ENCODE measurements at regions not wholly inside any gene's neighbourhood (a gene's known extent, or its start where the extent isn't known, plus 50 kb on each side); places are given as distances from the start of the nearest gene placed in this dataset.
"Not testable (repeated sequence)": the region's sequence is repeated elsewhere in the genome, so short reads cannot be mapped to it uniquely, and the experiment has no call there.

GRCh38 chr12:74170645-74171477 lies 366.8 kb upstream of the ATXN7L3B start:
- no peak for DNase-seq (ENCODE audit: low read depth)
- Histone ChIP-seq H3K4me3 (ENCODE audit: low read depth, low read length) (no peak overlapping the region), H3K27me3 (ENCODE audit: control insufficient read depth, insufficient read depth, low read length) (no peaks in the 10 kb centered on the region), H3K36me3 (ENCODE audit: control insufficient read depth, insufficient read depth, low read length) (no peaks in the 10 kb centered on the region)
- no peak for TF ChIP-seq CTCF (IDR thresholded peaks at IDR 0.05; ENCODE audit: insufficient read depth, low read length, poor library complexity, severe bottlenecking)

GRCh38 chr12:74171478-74171909 lies 366.1 kb upstream of the ATXN7L3B start:
- Histone ChIP-seq H3K4me3 (ENCODE audit: low read depth, low read length) (no peak overlapping the region), H3K27me3 (ENCODE audit: control insufficient read depth, insufficient read depth, low read length) (no peaks in the 10 kb centered on the region), H3K36me3 (ENCODE audit: control insufficient read depth, insufficient read depth, low read length) (no peaks in the 10 kb centered on the region)
- TF ChIP-seq CTCF (IDR thresholded peaks at IDR 0.05; ENCODE audit: insufficient read depth, low read length, poor library complexity, severe bottlenecking): no peak
- DNase-seq (ENCODE audit: low read depth): no peak

- not testable (repeated sequence) for H3K36me3 ChIP-seq (ENCODE audit: control insufficient read depth, insufficient read depth, low read length); DNase-seq (ENCODE audit: low read depth); H3K27me3 ChIP-seq (ENCODE audit: control insufficient read depth, insufficient read depth, low read length); H3K4me3 ChIP-seq (ENCODE audit: low read depth, low read length)
Observed at GRCh38 chr12:74174961-74175360, 362.7 kb upstream of the ATXN7L3B start.

DNA sequence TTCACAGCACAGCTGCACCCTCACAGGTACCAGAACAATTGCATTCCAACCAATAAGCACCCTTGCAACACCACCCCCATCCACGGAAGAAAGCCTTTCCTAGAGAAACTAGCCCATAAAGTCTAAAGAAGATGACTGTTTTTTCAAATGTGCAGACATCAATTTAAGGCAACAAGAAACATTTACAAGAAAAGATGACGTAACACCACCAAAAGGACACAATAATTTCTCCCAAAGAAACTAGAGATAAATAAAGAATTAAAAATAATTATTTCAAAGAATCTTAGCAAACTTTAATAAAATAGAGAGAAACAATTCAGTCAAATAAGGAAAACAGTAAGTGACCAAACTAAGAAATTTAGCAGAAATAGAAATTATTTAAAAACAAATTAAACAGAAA lies 352.3 kb upstream of the ATXN7L3B start:
- H3K4me3 ChIP-seq (ENCODE audit: low read depth, low read length): no peak overlapping the region
- H3K36me3 ChIP-seq (ENCODE audit: control insufficient read depth, insufficient read depth, low read length): no peaks in the 10 kb centered on the region
- H3K27me3 ChIP-seq (ENCODE audit: control insufficient read depth, insufficient read depth, low read length): no peaks in the 10 kb centered on the region
- no peak for TF ChIP-seq CTCF (IDR thresholded peaks at IDR 0.05; ENCODE audit: insufficient read depth, low read length, poor library complexity, severe bottlenecking)
- DNase-seq (ENCODE audit: low read depth): no peak

DNA sequence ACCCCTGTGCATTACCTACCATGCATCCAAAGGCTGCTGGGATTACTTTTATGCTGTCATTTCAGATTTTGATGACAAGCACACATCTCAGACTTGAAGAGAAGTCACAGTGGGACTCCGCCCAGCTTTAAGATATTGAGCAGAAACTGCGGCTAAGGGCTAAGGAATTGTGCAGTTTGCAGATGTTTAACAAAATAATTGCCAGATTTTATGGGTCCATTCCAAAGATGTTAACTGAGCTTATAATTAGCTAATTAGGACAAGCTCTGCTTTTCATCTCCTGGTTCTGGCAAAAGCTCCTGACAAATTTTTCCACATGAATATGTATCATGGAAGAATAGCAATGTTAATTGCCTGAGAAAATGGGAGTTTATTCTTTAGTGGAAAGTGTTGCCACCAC lies 344.4 kb upstream of the ATXN7L3B start:
- H3K36me3 ChIP-seq (ENCODE audit: control insufficient read depth, insufficient read depth, low read length): no peaks in the 10 kb centered on the region
- H3K4me3 ChIP-seq (ENCODE audit: low read depth, low read length): no peak overlapping the region
- H3K27me3 ChIP-seq (ENCODE audit: control insufficient read depth, insufficient read depth, low read length): no peaks in the 10 kb centered on the region
- no peak for TF ChIP-seq CTCF (IDR thresholded peaks at IDR 0.05; ENCODE audit: insufficient read depth, low read length, poor library complexity, severe bottlenecking)
- no peak for DNase-seq (ENCODE audit: low read depth)

DNA sequence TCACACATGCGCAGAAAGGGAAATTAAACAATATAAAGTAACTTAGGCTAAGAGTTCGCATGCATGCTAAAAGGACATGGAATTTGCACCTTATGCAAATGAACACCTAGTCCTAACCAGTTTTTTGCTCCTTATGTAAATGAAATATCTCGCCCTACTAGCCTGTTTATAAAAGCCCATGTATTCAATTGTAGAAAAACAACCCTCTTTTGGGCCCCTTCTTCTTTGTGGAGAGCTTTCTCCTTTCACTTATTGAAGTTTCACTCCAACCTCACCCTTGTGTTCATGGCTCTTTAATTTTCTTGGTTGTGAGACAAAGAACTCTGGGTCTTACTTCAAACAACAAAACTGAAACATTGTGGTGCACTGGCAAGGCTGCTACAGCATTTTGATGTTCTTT lies 333.4 kb upstream of the ATXN7L3B start:
- DNase-seq (ENCODE audit: low read depth): no peak
- no peak for TF ChIP-seq CTCF (IDR thresholded peaks at IDR 0.05; ENCODE audit: insufficient read depth, low read length, poor library complexity, severe bottlenecking)

More for the DNA sequence above, 333.4 kb upstream of the ATXN7L3B start:
- no peak overlapping the region for H3K4me3 ChIP-seq (ENCODE audit: low read depth, low read length)
- no peaks in the 10 kb centered on the region for H3K36me3 ChIP-seq (ENCODE audit: control insufficient read depth, insufficient read depth, low read length)
- H3K27me3 ChIP-seq (ENCODE audit: control insufficient read depth, insufficient read depth, low read length): no peaks in the 10 kb centered on the region

Data from kidney epithelial cell (primary cell).